ENCODE measurements at regions not wholly inside any gene's neighbourhood (a gene's known extent, or its start where the extent isn't known, plus 50 kb on each side); places are given as distances from the start of the nearest gene placed in this dataset.

DNA sequence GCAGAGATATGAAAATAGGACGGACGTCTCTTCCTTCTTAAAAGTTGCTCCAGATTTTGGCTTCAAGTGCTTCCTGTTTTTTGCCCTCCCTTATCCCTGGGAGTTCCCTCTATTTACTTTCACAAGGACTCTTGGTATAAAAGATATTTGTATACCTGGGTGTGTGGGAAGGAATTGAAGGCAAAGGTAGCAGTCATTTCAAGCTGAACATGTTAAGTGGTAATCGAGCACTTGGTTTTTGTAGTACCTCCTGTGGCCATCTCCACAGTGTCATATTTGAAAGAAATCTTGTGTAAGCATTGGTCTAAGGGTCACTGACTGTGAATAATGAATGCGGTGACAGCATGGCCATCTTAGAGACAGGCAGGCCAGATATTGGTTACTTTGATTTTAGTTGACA, 593.6 kb downstream of the MTRR start:
- Histone ChIP-seq H3K79me2 (ENCODE audit: control insufficient read depth in 1 of 2, insufficient read depth in 2 of 2, low read length in 2 of 2) (peaks cover 0 to 14% of the 10 kb centered on the region in 2 experiments; a peak in 2 of 4 replicates), H3K4ac (replicated peaks; ENCODE audit: insufficient read length, low read depth, low read length) (no peak overlapping the region), H4K20me1 (replicated peaks in 1 of 2; ENCODE audit: control insufficient read depth in 1 of 2, insufficient read depth in 2 of 2, low read length in 2 of 2) (no peaks in the 10 kb centered on the region), H2BK20ac (ENCODE audit: low read length) (no peak overlapping the region), H3K4me1 (replicated peaks in 1 of 4; ENCODE audit: control insufficient read depth in 3 of 4, insufficient read depth in 4 of 4, low read length in 3 of 4) (no peaks in the 10 kb centered on the region), H3K79me1 (ENCODE audit: low read depth, low read length) (no peaks in the 10 kb centered on the region), H2AFZ (ENCODE audit: low read length) (no peak overlapping the region), H3K56ac (replicated peaks; ENCODE audit: insufficient read length, low read depth, low read length) (no peak overlapping the region), H2BK12ac (ENCODE audit: low read depth, low read length) (no peak overlapping the region), H3K23ac (ENCODE audit: insufficient read length) (no peak overlapping the region), H3K27ac (ENCODE audit: low read depth, low read length) (no peak overlapping the region), H2BK5ac (ENCODE audit: low read depth, low read length) (no peak overlapping the region), H4K91ac (replicated peaks; ENCODE audit: insufficient read length, low read length) (no peak overlapping the region), H3K4me3 (ENCODE audit: extremely low read depth in 1 of 4, insufficient read depth in 2 of 4, low read depth in 3 of 4, low read length in 4 of 4) (no peak overlapping the region), H3K4me2 (ENCODE audit: insufficient read depth in 1 of 2, low read depth in 2 of 2, low read length in 2 of 2) (no peak overlapping the region), H3K14ac (ENCODE audit: insufficient read length) (no peak overlapping the region), H2BK120ac (replicated peaks; ENCODE audit: low read depth, low read length) (no peak overlapping the region), H3K9me3 (ENCODE audit: insufficient read depth in 2 of 2, low read depth in 1 of 2, low read length in 1 of 2) (no peaks in the 10 kb centered on the region; a peak in 1 of 4 replicates), H3K23me2 (ENCODE audit: low read depth, low read length) (no peaks in the 10 kb centered on the region), H4K8ac (ENCODE audit: extremely low read depth, insufficient read depth, low read length) (no peak overlapping the region), H4K5ac (ENCODE audit: insufficient read length, low read depth, low read length) (no peak overlapping the region), H3K9ac (replicated peaks in 1 of 4; ENCODE audit: extremely low read depth in 1 of 4, low read depth in 3 of 4, low read length in 3 of 4) (no peak overlapping the region), H3K36me3 (ENCODE audit: control insufficient read depth in 2 of 4, insufficient read depth in 4 of 4, low read length in 3 of 4) (no peaks in the 10 kb centered on the region; a peak in 2 of 8 replicates), H3K18ac (ENCODE audit: extremely low read depth, low read length) (no peak overlapping the region), H3K27me3 (replicated peaks in 1 of 4; ENCODE audit: control insufficient read depth in 3 of 4, extremely low read depth in 1 of 4, insufficient read depth in 3 of 4, low read length in 3 of 4) (no peaks in the 10 kb centered on the region), H2BK15ac (ENCODE audit: low read length) (no peak overlapping the region), H2AK5ac (ENCODE audit: low read depth, low read length) (no peak overlapping the region)
- POLR2A ChIA-PET (ENCODE audit: partially characterized antibody) = no interaction called here
- FAIRE-seq (no peak), DNase-seq (ENCODE audit: low read depth in 1 of 2, low spot score in 2 of 2) (no peak)
- WGBS, 2 experiments (ENCODE audit: extremely low coverage in 1 of 2, insufficient coverage in 1 of 2, insufficient read length in 1 of 2, insufficient replicate concordance in 2 of 2, low coverage in 1 of 2, low lambda C conversion rate in 2 of 2, missing lambda C conversion rate in 1 of 2) = 96% methylated on average over 4 of the region's 4 CpGs; no CpG with 5 or more reads in 1 of the 2 experiments
- CTCF ChIA-PET (ENCODE audit: partially characterized antibody) = interaction anchor here (1.3 kb wide), 1 partner anchor 12 kb away, joined by 3 read pairs; no protein-coding TSS in a partner anchor
- no peak for TF ChIP-seq RBBP5 (IDR thresholded peaks at IDR 0.05; ENCODE audit: borderline replicate concordance, low read depth, low read length)
- TF ChIP-seq EZH2 (IDR thresholded peaks at IDR 0.05; ENCODE audit: low read depth, low read length, severe bottlenecking) = no peak
- TF ChIP-seq, protein P1, sequence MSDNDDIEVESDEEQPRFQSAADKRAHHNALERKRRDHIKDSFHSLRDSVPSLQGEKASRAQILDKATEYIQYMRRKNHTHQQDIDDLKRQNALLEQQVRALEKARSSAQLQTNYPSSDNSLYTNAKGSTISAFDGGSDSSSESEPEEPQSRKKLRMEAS (IDR thresholded peaks at IDR 0.05) = no peak
- no peak for TF ChIP-seq HDAC6 (IDR thresholded peaks at IDR 0.05; ENCODE audit: low read depth, low read length)
- TF ChIP-seq BACH1 (IDR thresholded peaks at IDR 0.05; ENCODE audit: low read length) = no peak
- no peak for TF ChIP-seq RFX5 (IDR thresholded peaks at IDR 0.05; ENCODE audit: borderline replicate concordance, low read depth, low read length)
- TF ChIP-seq NANOG (IDR thresholded peaks at IDR 0.05; ENCODE audit: insufficient read depth, low read depth, low read length, poor library complexity, severe bottlenecking) = no peak
- TF ChIP-seq, protein P2, sequence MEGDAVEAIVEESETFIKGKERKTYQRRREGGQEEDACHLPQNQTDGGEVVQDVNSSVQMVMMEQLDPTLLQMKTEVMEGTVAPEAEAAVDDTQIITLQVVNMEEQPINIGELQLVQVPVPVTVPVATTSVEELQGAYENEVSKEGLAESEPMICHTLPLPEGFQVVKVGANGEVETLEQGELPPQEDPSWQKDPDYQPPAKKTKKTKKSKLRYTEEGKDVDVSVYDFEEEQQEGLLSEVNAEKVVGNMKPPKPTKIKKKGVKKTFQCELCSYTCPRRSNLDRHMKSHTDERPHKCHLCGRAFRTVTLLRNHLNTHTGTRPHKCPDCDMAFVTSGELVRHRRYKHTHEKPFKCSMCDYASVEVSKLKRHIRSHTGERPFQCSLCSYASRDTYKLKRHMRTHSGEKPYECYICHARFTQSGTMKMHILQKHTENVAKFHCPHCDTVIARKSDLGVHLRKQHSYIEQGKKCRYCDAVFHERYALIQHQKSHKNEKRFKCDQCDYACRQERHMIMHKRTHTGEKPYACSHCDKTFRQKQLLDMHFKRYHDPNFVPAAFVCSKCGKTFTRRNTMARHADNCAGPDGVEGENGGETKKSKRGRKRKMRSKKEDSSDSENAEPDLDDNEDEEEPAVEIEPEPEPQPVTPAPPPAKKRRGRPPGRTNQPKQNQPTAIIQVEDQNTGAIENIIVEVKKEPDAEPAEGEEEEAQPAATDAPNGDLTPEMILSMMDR (IDR thresholded peaks at IDR 0.05; ENCODE audit: control extremely low read depth in 1 of 3, insufficient read depth in 1 of 3, low read depth in 1 of 3, low read length in 3 of 3) = no peak
- TF ChIP-seq HDAC2 (IDR thresholded peaks at IDR 0.05; ENCODE audit: borderline replicate concordance in 1 of 2, low read depth in 2 of 2, low read length in 2 of 2) = no peak
- TF ChIP-seq RXRA (IDR thresholded peaks at IDR 0.05; ENCODE audit: insufficient read depth, low read depth, low read length) = no peak
- no peak for TF ChIP-seq CREB1 (IDR thresholded peaks at IDR 0.05)

Data from H1 (cell line).